ENCODE measurements at regions not wholly inside any gene's neighbourhood (a gene's known extent, or its start where the extent isn't known, plus 50 kb on each side); places are given as distances from the start of the nearest gene placed in this dataset.

GRCh38 chr1:65049941-65050713, 83.8 kb upstream of the JAK1 start:
- TF ChIP-seq CTCF (IDR thresholded peaks at IDR 0.05; ENCODE audit: low read length) (no peak), EZH2 (IDR thresholded peaks at IDR 0.05; ENCODE audit: borderline replicate concordance, low read length) (no peak)

Data from OCI-LY1 (cell line).